SKM-1 treated with dmso at 0.1 percent for 144 hours (cell line): ENCODE measurements at regions not wholly inside any gene's neighbourhood (a gene's known extent, or its start where the extent isn't known, plus 50 kb on each side); places are given as distances from the start of the nearest gene placed in this dataset.
"Not testable (repeated sequence)": the region's sequence is repeated elsewhere in the genome, so short reads cannot be mapped to it uniquely, and the experiment has no call there.

Source experiments
- DNase-seq: peaks from one replicate; lab custom pipeline; 2025; ENCODE audit not compliant: unreplicated experiment; lab: John Stamatoyannopoulos, UW

DNA sequence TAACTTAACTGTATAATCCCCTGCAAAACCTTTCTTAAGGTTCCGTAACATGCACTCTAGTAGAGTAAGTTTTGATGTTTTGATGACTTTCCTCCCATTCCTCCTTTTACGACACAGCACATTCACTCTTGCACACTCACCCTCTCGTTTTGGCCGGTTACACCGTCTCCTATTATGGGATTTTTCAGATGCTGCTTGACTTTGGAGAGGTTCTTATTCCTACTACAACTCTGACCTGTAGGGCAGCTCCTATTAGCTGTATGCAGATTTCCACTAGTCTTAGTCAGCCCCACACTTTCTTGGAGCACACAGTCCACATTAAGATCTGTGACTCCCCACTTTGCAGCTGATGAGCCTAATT is 223.7 kb upstream of the SYNCRIP start:
- DNase-seq: no peak

DNA sequence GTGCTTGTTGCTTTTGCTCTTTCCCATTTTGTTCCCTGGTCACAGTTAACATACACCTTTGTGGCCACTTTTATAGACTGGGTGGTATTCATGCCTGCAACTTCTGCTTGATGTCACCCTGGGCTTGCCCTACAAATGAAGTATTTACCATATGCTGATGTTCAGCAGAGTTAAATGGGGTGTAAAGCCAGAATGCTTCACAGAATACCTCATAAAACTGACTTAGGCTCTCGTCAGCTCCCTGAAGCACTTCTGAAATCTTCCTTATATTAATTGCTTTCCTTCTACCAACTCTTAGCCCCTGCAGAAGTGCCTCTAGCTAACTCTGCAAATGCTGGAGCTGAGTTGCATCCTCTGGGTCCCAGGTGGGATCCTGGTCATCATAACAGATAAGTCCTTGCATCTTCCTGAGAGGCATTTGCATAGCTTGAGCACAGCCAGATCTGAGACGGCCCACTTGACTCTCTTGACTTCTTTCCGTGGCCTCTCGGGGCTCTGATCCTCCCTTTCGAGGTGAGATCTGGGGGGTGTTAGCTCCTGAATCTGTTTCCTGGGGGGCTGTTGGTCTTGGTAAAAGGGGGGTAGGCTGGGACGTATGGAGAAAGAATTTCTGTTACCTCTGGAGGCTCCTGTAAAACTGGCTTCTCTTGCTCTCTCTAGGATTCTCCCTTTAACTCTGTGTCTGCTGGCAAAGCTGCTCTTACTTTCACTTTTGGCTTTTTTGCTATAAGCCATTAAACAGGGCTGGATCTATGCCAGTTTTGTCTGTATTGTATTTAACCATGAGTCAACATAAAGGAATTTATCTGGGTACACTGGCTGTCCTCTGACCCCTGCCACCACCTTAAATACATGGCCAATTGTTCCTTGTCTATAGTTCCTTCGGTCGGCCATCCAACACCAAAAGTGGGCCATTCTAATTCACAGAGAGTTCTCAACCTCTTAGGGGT is 223.0 kb upstream of the SYNCRIP start:
- DNase-seq: no peak

DNA sequence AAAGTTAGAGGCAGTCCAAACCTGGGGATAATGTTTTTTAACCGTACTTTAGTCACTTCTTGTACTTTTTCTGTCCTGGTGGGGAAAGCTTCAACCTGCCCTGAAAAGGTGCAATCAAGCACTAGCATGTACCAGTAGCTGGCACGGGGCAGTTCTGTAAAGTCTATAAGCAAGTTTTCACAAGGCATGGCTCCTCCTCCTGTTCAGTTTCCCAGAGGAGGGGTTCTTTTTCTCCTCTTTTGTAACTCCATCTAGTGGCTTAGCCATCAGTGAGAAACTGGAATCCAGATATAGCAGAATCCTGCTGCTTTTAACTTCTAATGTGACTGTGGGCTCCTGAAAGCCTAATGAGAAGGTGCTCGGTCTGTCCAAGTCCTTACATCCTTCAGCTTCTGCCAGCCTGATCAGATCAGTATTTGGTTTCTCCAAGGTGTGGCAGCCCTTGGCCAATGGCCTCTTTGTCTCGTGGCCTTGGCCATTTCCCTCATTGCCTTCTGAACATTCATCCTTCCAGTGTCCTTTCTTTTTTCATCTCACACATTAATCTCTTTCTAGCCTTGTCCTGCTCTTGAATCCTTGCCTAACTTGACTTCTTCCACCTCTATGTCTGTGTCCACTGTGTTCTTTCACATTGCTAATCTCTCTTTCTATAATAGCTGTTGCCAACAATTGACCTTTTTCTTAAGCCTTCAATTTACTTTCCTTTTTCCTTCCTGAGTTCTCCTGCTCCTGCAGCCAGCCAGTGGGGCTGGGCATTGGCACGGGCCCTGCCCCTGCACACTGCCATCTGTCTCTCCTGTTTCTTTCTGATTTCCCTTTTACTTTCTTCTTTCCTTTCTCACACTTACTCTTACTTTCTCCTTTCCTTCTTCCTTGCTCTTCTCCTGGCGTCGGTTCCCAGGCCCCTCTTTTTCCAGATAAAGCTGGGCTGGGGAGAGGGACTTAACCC is 222.0 kb upstream of the SYNCRIP start:
- DNase-seq: no peak

DNA sequence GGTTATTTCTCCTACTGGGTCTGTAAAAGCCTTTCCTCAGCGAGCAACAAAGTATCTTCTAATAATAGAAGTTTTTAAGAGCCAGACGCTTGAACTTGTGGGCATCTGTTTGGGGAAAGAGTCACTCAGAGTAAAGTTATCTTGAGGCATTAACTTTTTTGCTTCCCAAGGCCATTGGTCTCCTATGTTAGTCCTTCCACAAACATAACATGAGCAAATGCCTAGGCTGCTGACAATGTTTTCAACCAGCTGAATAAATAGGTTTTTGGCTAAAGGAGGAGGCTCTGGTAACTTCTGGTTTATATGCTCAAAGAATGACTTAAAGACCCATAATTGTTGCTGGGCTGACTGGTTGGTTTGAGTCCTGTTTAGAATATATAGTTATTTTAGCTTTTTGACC is 213.5 kb upstream of the SYNCRIP start:
- no peak for DNase-seq

DNA sequence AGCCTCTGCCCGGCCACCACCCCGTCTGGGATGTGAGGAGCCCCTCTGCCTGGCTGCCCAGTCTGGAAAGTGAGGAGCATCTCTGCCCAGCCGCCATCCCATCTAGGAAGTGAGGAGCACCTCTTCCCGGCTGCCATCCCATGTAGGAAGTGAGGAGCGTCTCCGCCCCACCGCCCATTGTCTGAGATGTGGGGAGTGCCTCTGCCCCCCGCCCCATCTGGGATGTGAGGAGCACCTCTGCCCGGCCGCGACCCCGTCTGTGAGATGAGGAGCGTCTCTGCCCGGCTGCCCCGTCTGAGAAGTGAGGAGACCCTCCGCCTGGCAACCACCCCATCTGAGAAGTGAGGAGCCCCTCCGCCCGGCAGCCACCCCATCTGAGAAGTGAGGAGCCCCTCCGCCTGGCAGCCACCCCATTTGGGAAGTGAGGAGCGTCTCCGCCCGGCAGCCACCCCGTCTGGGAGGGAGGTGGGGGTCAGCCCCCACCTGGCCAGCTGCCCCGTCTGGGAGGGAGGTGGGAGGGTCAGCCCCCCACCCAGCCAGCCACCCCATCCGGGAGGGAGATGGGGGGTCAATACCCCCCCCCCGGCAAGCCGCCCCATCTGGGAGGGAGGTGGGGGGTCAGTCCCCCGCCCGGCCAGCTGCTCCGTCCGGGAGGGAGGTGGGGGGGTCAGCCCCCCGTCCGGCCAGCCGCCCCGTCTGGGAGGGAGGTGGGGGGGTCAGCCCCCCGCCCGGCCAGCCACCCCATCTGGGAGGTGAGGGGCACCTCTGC is 195.8 kb upstream of the SYNCRIP start:
- DNase-seq: not testable (repeated sequence)

DNA sequence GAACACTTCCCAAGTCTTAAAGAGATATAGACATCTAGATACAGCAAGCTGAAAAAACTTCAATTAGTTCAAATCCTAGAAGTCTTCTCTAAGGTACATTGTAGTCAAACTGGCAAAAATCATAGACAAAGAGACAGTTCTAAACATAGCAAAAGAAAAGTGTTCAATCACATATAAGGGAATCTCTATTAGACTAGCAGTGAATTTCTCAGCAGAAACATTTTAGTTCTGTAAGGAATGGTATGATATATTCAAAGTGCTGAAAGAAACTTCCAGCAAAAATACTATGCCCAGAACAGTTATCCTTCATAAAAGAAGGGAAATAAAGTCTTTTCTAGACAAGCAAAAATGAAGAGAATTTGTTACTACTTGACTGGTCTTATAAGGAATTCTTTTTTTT is 186.3 kb upstream of the SYNCRIP start:
- DNase-seq: no peak

DNA sequence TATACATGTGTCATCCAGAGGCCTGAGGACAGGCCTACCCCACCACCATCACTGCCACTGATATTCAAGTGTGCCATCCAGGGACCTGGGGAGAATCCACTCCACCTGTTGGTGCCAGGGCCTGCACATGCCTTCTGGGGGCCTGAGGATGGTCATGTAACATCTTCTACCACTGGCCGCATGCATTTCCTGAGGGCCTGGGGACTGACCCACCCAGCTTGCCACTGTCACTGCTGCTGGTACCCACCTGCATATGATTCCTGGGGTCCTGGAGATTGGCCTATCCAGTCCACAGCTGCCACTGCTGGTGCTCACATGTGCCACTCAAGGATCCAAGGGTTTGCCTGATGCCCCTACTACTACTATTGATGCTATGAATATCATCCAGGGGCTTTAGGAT is 184.3 kb upstream of the SYNCRIP start:
- no peak for DNase-seq

DNA sequence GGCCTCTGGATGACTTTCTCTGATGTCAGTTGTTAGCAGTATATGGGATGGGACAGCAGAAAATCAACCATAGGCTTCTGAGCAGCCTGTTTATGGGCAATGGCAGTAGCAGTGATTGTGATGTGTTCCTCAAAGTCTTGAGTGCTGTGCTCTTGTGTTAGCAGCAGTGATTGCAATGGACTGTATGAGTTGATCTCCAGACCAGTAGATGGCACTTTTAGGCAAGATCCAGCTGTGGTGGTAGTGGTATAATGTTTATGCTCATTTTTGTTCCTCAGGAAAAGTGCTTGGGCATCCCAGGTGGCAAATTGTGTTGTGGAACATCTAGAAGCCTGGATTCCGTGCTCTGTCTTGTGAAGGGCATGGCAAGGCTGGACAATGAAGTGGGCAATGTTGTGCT is 181.6 kb upstream of the SYNCRIP start:
- DNase-seq: no peak

DNA sequence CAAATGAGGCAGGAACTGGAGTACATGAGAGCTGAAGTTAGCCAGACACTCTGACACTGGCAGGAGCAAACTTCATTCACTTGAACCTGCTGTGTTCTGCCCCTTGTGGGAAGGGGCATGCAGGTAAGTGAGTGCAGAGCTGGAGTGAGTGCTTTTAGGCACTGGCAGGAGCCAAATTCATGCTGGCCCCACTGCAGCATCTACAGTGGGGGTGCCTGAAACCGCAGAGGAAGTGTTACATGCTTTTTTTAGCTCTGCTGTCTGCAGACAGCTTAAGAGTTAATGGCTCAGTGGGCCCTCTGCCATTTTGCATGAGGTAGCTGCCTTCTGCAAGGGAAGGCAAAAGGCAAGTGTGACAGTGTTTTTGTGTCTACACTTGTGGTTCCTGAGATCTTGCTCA is 167.9 kb upstream of the SYNCRIP start:
- DNase-seq: no peak

DNA sequence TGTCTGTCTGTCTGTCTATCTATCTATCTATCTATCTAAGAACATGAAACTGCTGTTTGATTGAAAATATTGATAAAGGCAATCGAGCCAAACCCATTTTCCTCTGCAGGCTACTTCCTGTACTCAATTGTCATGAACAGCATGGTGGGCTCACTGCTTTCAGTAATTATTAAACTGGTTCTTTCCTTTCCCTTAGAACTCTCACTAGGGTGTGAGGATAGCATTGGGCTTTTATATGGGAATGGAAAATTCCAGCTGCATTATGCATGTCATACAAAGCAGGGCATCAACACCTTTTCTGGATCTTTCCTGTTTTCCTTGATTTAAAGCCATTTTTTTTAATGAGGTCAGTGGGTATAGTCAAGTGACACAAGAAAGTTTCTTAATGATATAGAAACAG is 161.0 kb upstream of the SYNCRIP start:
- no peak for DNase-seq

DNA sequence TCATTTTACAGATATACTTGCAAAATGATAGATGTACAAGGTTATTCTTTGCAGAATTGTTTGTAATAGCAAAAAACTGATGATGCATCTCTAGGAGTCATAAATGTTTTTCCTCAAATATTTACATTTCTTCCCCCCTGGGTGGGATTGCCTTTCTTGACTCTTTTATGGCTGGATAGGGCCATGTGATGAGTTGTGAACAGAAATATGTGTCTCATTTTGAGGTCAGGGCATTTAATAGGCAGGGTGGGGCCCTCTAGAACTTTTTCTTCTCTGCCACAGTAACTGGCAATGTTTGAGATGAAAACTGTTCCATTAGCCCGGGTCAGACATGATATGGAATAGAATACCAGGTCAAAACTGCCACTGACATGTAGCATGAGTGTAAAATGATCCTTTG is 159.5 kb upstream of the SYNCRIP start:
- no peak for DNase-seq

DNA sequence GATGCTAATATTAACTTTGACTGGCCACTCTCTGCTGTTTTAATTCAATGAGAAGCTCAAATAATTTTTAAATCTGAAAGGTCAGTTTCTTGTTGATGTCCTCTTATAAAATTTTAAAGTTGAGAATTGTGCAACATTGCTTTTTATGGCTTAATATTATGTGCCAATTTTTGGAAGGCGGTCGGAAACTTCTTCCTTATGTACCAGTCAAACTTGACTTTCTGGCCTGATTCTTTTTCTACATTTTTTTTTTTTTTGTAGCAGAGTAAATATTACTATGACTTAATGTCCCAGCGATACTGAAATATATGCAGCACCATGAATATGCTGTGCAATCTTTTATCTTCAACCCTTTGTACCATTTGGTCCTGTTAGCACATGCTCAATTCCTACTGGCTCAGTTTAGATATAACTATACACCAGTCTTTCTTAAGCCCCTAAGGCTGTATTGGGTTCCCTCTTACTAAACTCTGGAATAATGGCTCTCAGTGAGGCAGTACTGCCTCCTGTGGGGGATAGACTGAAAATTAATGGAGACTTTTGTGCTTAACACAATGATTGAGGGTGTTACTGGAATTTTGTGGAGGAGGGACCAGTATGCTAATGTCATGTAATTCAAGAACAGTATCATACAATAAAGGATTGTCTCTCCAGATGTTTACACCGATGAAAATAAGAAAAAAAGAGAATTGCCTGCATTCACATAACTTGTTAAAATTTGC is 156.4 kb upstream of the SYNCRIP start:
- DNase-seq: no peak

DNA sequence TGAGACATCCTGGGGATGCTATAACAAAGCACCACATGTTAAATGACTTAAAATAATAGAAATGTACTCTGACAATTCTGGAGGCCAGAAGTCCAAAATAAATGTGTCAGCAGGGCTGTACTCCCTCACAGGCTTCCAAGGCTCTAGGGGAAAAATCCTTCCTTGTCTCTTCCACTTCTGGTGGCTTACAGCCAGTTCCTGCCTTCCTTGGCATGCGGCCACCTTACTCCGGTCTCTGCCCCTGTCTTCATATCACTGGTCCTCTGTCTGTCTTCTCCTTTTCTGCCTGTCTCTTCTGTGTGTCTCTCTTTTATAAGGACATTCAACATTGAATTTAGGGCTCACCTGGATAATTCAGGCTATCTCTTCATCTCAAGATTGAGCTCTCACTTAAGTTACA is 155.3 kb upstream of the SYNCRIP start:
- DNase-seq: no peak

DNA sequence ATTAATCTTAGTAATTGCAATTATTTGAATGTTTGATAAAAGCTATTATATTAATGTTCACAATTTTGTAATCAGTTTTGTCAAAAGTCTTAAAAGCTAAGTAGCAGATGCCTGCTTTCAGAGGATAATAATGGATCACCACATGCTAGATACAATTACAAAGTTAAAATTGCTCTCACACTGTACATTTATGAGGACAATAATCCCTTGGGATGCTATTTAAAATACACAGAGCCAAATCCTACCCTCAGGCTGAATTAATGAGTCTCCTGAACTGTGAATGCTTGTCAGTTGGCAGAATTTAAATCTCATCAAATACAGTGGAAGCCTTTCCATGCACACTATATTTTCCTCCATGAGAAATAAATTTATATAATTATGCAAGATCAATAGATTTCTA is 153.3 kb upstream of the SYNCRIP start:
- no peak for DNase-seq

DNA sequence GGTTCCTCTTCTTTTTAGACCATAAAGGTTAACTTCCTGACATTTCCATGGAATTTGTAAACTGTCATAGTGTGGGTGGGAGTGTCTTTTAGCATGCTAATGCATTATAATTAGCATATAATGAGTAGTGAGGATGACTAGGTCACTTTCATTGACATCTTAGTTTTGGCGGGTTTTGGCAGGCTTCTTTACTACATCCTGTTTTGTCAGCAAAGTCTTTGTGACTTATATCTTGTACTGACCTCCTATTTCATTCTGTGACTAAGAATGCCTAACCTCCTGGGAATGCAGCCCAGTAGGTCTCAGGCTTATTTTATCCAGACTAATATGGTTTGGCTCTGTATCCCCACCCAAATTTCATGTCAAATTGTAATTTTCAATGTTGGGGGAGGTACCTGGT is 149.6 kb upstream of the SYNCRIP start:
- DNase-seq: no peak

DNA sequence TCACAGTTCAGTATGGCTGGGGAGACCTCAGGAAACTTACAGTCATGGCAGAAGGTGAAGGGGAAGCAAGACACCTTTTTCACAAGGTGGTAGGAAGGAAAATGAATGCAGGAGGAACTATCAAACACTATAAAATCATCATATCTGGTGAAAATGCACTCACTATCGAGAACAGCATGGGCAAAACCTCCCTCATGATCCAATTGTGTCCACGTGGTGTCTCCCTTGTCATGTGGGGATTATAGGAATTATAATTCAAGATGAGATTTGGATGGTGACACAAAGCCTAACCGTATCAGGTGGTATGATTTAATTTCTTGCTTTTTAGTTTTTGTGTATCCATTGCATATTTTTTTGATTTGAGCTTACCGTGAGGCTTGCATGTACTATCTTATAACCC is 133.2 kb upstream of the SYNCRIP start:
- DNase-seq: no peak

DNA sequence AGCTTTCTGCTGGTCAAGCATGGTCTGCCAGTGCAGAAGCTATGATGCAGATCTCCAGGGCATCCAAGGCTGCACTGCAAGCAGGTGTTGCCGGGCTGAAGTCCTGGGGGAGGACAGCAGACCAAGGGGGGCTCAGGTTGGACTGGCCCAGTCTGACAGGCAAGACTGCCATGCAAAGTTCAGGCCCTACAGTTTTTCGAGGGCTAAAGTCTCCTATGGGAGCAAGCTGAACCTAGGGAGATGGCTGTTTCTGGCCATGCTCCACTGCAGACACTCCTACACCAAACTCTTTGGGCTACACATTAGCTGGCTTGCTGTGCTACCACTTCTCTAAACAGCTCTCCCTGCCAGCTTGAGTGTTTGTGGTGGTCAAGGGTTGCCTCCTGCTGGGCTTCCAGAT is 130.0 kb upstream of the SYNCRIP start:
- no peak for DNase-seq

DNA sequence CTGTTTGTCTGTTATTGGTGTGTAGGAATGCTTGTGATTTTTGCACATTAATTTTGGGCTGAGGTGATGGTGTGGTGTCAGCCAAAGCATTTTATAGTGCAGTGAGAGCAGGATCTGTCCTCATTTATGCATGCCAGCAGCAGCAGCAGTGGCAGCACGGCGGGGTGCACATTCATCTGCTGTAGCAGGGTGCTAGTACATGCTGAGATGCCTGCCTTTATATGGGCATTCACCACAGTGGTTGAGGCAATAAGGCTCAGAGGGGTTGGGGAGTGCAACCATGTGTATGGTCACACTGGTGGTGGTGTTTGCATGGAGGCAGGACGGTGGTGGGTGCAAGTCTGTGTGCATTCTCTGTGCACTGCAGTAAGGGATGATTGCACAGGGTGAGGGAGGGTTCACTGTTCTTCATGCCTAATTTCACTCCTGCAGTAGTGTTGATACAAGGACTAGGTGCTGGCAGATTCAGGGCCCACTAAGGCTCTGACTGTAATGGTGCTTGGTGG is 129.3 kb upstream of the SYNCRIP start:
- DNase-seq: no peak

DNA sequence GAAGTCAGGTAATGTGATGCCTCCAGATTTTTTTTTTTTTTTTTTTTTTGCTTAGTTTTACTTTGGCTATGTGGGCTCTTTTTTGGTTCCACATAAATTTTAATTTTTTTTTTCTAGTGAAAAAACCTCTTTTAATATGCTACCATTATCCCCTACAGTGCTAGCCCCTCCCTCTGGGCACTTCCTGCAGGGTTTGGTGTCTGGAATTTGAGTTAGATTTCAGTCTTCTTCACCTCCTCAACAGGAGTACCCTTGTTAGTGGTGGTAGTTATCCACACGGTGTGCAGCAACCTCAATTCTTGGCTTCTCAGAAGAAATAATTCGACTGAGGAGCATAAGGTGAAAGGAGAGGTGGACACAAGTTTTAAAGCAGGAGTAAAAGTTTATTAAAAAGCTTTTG is 128.8 kb upstream of the SYNCRIP start:
- DNase-seq: no peak

DNA sequence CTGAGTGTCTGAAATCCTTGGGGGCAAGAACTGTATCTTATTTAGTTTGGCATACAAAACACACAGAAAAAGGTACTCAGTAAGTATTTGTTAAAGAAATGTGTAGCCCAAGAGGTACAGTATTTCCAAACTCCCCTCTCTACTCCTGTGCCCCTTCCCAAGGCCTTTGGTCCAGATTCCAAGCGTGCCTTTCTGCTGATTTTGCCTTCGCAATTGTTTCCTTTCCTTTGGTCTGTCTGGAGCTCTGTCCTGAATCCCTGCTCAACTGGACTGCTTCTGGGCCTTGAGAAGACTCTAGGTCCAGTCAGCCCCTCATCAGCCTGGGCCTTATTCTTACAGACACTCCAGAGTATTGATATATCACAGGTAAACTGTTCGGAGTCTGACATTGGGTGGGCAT is 122.2 kb upstream of the SYNCRIP start:
- DNase-seq: no peak
